SK-N-SH treated with all-trans-retinoic acid at 6 μM for 48 hours (cell line): ENCODE measurements at regions not wholly inside any gene's neighbourhood (a gene's known extent, or its start where the extent isn't known, plus 50 kb on each side); places are given as distances from the start of the nearest gene placed in this dataset.

Source experiments
- ATAC-seq: fragments of 200-7000 bp; cut with Tn5 transposase; 3 replicates; pipeline ENCODE4 v1.9.1; 2020; ENCODE audit warnings: mild to moderate bottlenecking, moderate library complexity
- BACH2 ChIP-seq: fragments of 250-450 bp; sonication (Bioruptor Pico); IDR thresholded peaks from 2 replicates; pipeline ENCODE4 v1.9.0; 2021; ENCODE audit warnings: mild to moderate bottlenecking, borderline replicate concordance
- CREB5 ChIP-seq: fragments of 250-450 bp; sonication (Bioruptor Pico); IDR thresholded peaks from 2 replicates; pipeline ENCODE4 v1.5.1; 2020; ENCODE audit warnings: low read depth, mild to moderate bottlenecking, moderate library complexity
- CSDC2 ChIP-seq: fragments of 250-450 bp; sonication (Bioruptor Pico); IDR thresholded peaks from 2 replicates; pipeline ENCODE4 v1.5.0; 2020; ENCODE audit warnings: mild to moderate bottlenecking, moderate library complexity
- CSRNP3 ChIP-seq: fragments of 250-450 bp; sonication (Bioruptor Pico); IDR thresholded peaks from 2 replicates; pipeline ENCODE4 v1.5.1; 2021; ENCODE audit warnings: mild to moderate bottlenecking, moderate library complexity
- GLIS3 ChIP-seq: fragments of 250-450 bp; sonication (Bioruptor Pico); IDR thresholded peaks from 2 replicates; pipeline ENCODE4 v1.5.0; 2020; ENCODE audit warnings: mild to moderate bottlenecking, moderate library complexity
- ISL1 ChIP-seq: fragments of 250-450 bp; sonication (Bioruptor Pico); IDR thresholded peaks from 2 replicates; pipeline ENCODE4 v2.1.2; 2022; ENCODE audit warnings: mild to moderate bottlenecking, moderate library complexity
- OSR1 ChIP-seq: fragments of 250-450 bp; sonication (Bioruptor Pico); IDR thresholded peaks from 2 replicates; pipeline ENCODE4 v1.8.0; 2022; ENCODE audit warnings: moderate library complexity, mild to moderate bottlenecking, inconsistent platforms
- PATZ1 ChIP-seq: fragments of 250-450 bp; sonication (Bioruptor Pico); IDR thresholded peaks from 2 replicates; pipeline ENCODE4 v1.8.0; 2020; ENCODE audit warnings: mild to moderate bottlenecking, moderate library complexity, borderline replicate concordance
- POU6F1 ChIP-seq: fragments of 250-450 bp; sonication (Bioruptor Pico); IDR thresholded peaks from 2 replicates; pipeline ENCODE4 v1.8.0; 2021; ENCODE audit warnings: low read depth, mild to moderate bottlenecking, moderate library complexity, borderline replicate concordance
- PPARA ChIP-seq: fragments of 250-450 bp; sonication (Bioruptor Pico); IDR thresholded peaks from 2 replicates; pipeline ENCODE4 v1.5.0; 2020; ENCODE audit warnings: mild to moderate bottlenecking, borderline replicate concordance
- RARB ChIP-seq: fragments of 250-450 bp; sonication (Bioruptor Pico); IDR thresholded peaks from 2 replicates; pipeline ENCODE4 v1.8.0; 2021; ENCODE audit warnings: mild to moderate bottlenecking, moderate library complexity
- SNAI2 ChIP-seq: fragments of 250-450 bp; sonication (Bioruptor Pico); IDR thresholded peaks from 2 replicates; pipeline ENCODE4 v1.5.0; 2020; ENCODE audit warnings: mild to moderate bottlenecking, moderate library complexity
- TCF4 ChIP-seq: fragments of 250-450 bp; sonication (Bioruptor Pico); IDR thresholded peaks from 2 replicates; pipeline ENCODE4 v1.8.0; 2021; ENCODE audit warnings: mild to moderate bottlenecking, moderate library complexity, borderline replicate concordance
- TOX ChIP-seq: fragments of 250-450 bp; sonication (Bioruptor Pico); IDR thresholded peaks from 2 replicates; pipeline ENCODE4 v1.8.0; 2021; ENCODE audit warnings: mild to moderate bottlenecking, moderate library complexity, borderline replicate concordance
- TSHZ2 ChIP-seq: fragments of 250-450 bp; sonication (Bioruptor Pico); IDR thresholded peaks from 2 replicates; pipeline ENCODE4 v1.5.0; 2020; ENCODE audit warnings: mild to moderate bottlenecking, moderate library complexity
- ZFP3 ChIP-seq: fragments of 250-450 bp; sonication (Bioruptor Pico); IDR thresholded peaks from 2 replicates; pipeline ENCODE4 v1.5.0; 2020; ENCODE audit warnings: mild to moderate bottlenecking, moderate library complexity
- ZFP30 ChIP-seq: fragments of 450-650 bp; formaldehyde crosslinking; IDR thresholded peaks from 2 replicates; pipeline ENCODE4 v1.5.0; 2022; ENCODE audit warnings: mild to moderate bottlenecking, moderate library complexity
- ZNF565 ChIP-seq: fragments of 450-650 bp; formaldehyde crosslinking; conservative IDR thresholded peaks from 2 replicates; pipeline ENCODE4 v1.5.0; 2020; ENCODE audit warnings: low read depth, mild to moderate bottlenecking, moderate library complexity
- ZNF70 ChIP-seq: fragments of 450-650 bp; formaldehyde crosslinking; IDR thresholded peaks from 2 replicates; pipeline ENCODE4 v1.5.0; 2020; ENCODE audit warnings: mild to moderate bottlenecking, moderate library complexity

- TF ChIP-seq TSHZ2 (CRISPR knock-in tag) = no peak
- no peak for TF ChIP-seq BACH2 (CRISPR knock-in tag)
- TF ChIP-seq POU6F1 (CRISPR knock-in tag) = no peak
These were observed 212.4 kb upstream of the MAMLD1 start (continued) for GRCh38 chrX:150150780-150151125.

- no peak for TF ChIP-seq CREB5 (CRISPR knock-in tag)
- TF ChIP-seq ISL1 = no peak
- TF ChIP-seq PATZ1 (CRISPR knock-in tag) = no peak
- TF ChIP-seq TOX = no peak
- no peak for TF ChIP-seq POU6F1 (CRISPR knock-in tag)
- TF ChIP-seq TCF4 (CRISPR knock-in tag) = no peak
- no peak for TF ChIP-seq RARB (CRISPR knock-in tag)
- TF ChIP-seq CSRNP3 (CRISPR knock-in tag) = no peak
- TF ChIP-seq OSR1 (CRISPR knock-in tag) = no peak
- no peak for TF ChIP-seq SNAI2
- TF ChIP-seq ZFP30 (CRISPR knock-in tag) = no peak
- no peak for ATAC-seq
These were observed 211.1 kb upstream of the MAMLD1 start for GRCh38 chrX:150152036-150152435.

GRCh38 chrX:150152546-150152945 lies 210.6 kb upstream of the MAMLD1 start:
- ATAC-seq = no peak
- TF ChIP-seq ZFP3 (CRISPR knock-in tag) (no peak), TSHZ2 (CRISPR knock-in tag) (no peak), ZNF565 (CRISPR knock-in tag) (no peak), ZFP30 (CRISPR knock-in tag) (no peak), SNAI2 (no peak), TCF4 (CRISPR knock-in tag) (no peak), ZNF70 (no peak), GLIS3 (CRISPR knock-in tag) (no peak), BACH2 (CRISPR knock-in tag) (no peak), PPARA (CRISPR knock-in tag) (no peak), RARB (CRISPR knock-in tag) (no peak), POU6F1 (CRISPR knock-in tag) (no peak), CREB5 (CRISPR knock-in tag) (no peak), CSDC2 (no peak)
